ENCODE measurements at regions not wholly inside any gene's neighbourhood (a gene's known extent, or its start where the extent isn't known, plus 50 kb on each side); places are given as distances from the start of the nearest gene placed in this dataset.

DNA sequence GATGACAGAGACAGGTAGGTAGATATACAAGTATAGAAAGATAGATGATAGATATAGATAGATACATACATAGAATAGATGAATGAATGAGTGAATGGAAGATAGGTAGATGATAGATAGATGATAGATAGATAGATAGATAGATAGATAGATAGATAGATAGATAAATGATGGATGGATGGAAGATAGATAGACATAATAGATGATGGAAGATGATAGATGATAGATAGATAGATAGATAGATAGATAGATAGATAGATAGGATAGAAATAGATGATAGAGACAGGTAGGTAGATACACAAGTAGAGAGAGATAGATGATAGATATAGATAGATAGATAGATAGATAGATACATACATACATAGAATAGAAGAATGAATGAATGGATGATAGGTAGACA lies 510.1 kb upstream of the AUTS2 start:
- H3K36me3 Mint-ChIP-seq (ENCODE audit: unreplicated experiment), result no peaks in the 10 kb centered on the region
- H3K9me3 Mint-ChIP-seq (ENCODE audit: unreplicated experiment), result no peaks in the 10 kb centered on the region
- no peak overlapping the region for H3K4me3 Mint-ChIP-seq (ENCODE audit: unreplicated experiment)

DNA sequence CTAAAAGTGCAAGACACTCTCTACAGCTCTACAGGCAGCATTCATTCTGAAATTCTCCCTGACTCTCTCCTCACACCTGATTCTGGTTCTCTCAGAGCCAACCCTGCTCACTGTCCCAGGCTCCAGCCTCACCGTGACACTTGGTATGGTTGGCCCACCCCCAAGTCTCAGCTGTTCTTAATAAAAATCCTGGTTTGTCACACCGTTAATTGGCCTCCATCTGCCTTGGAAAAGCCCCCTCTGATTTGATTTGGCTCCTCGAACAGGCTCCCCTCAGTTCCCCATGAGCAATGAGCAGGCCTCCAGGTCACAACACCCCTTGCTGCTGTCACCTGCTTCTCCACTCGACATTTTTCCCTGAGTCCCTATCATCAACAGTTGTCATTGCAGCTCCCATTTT lies 507.3 kb upstream of the AUTS2 start:
- no peak overlapping the region for H3K4me3 Mint-ChIP-seq (ENCODE audit: unreplicated experiment)
- DNase-seq, result no peak
- H3K27ac Mint-ChIP-seq (ENCODE audit: unreplicated experiment), result no peak overlapping the region
- peaks cover 3% of the 10 kb centered on the region for H3K9me3 Mint-ChIP-seq (ENCODE audit: unreplicated experiment)
- H3K4me1 Mint-ChIP-seq (ENCODE audit: low read depth, unreplicated experiment), result no peaks in the 10 kb centered on the region
- peaks cover 10% of the 10 kb centered on the region for H3K36me3 Mint-ChIP-seq (ENCODE audit: unreplicated experiment)
- TF ChIP-seq, protein P1, sequence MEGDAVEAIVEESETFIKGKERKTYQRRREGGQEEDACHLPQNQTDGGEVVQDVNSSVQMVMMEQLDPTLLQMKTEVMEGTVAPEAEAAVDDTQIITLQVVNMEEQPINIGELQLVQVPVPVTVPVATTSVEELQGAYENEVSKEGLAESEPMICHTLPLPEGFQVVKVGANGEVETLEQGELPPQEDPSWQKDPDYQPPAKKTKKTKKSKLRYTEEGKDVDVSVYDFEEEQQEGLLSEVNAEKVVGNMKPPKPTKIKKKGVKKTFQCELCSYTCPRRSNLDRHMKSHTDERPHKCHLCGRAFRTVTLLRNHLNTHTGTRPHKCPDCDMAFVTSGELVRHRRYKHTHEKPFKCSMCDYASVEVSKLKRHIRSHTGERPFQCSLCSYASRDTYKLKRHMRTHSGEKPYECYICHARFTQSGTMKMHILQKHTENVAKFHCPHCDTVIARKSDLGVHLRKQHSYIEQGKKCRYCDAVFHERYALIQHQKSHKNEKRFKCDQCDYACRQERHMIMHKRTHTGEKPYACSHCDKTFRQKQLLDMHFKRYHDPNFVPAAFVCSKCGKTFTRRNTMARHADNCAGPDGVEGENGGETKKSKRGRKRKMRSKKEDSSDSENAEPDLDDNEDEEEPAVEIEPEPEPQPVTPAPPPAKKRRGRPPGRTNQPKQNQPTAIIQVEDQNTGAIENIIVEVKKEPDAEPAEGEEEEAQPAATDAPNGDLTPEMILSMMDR (IDR thresholded peaks at IDR 0.05; ENCODE audit: partially characterized antibody, unreplicated experiment), result no peak
- H3K27me3 Mint-ChIP-seq (ENCODE audit: unreplicated experiment), result no peaks in the 10 kb centered on the region

More for the DNA sequence above, 510.1 kb upstream of the AUTS2 start:
- TF ChIP-seq, protein P1 (IDR thresholded peaks at IDR 0.05; ENCODE audit: partially characterized antibody, unreplicated experiment), result no peak
- DNase-seq, result no peak
- Mint-ChIP-seq H3K27ac (ENCODE audit: unreplicated experiment) (no peak overlapping the region), H3K27me3 (ENCODE audit: unreplicated experiment) (no peaks in the 10 kb centered on the region), H3K4me1 (ENCODE audit: low read depth, unreplicated experiment) (no peaks in the 10 kb centered on the region)

DNA sequence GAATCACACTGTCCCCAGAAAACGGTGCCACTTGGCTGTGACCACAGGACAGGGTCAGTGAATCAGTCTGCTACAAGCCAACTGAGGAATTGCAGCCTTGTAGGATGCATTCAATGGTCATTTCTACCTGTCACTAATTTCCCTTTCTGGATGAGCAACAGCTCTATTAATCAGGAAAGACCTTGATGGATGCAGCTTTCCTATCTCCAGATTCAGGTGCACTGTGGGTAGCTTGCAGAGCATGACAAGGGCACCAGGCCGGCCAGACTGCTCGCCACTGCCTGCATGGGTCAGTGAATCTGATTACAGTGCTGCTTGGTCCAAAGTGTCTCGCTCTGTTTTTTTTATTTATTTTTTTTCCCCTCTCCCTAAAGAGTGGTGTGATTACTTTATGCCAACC lies 506.8 kb upstream of the AUTS2 start:
- Mint-ChIP-seq H3K36me3 (ENCODE audit: unreplicated experiment) (peaks cover 10% of the 10 kb centered on the region), H3K27ac (ENCODE audit: unreplicated experiment) (no peak overlapping the region), H3K27me3 (ENCODE audit: unreplicated experiment) (no peaks in the 10 kb centered on the region), H3K9me3 (ENCODE audit: unreplicated experiment) (peaks cover 3% of the 10 kb centered on the region), H3K4me3 (ENCODE audit: unreplicated experiment) (no peak overlapping the region), H3K4me1 (ENCODE audit: low read depth, unreplicated experiment) (no peaks in the 10 kb centered on the region)
- TF ChIP-seq, protein P1 (IDR thresholded peaks at IDR 0.05; ENCODE audit: partially characterized antibody, unreplicated experiment), result no peak
- DNase-seq, result no peak

DNA sequence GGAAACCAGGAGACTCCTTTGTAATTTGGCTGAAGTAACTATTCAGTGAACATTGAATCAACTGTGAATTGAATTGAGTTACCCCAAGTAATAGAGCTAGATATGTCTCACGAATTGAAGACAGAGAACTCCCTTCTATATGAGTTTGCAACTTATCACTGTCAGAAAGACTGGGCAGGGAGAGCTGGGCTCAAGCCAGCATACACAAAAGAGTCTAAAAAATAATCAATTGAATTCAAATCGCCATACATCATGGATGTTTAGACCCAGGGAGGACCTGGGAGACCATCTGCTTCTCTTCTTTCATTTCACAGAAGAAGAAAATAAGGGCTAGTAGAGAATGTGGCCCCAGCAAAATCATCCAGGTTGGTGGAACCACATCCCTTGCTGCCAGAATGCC lies 503.1 kb upstream of the AUTS2 start:
- DNase-seq, result no peak
- Mint-ChIP-seq H3K4me1 (ENCODE audit: low read depth, unreplicated experiment) (peaks cover 3% of the 10 kb centered on the region), H3K9me3 (ENCODE audit: unreplicated experiment) (peaks cover 3% of the 10 kb centered on the region), H3K4me3 (ENCODE audit: unreplicated experiment) (no peak overlapping the region), H3K27me3 (ENCODE audit: unreplicated experiment) (no peaks in the 10 kb centered on the region), H3K27ac (ENCODE audit: unreplicated experiment) (no peak overlapping the region), H3K36me3 (ENCODE audit: unreplicated experiment) (peaks cover 10% of the 10 kb centered on the region)
- TF ChIP-seq, protein P1 (IDR thresholded peaks at IDR 0.05; ENCODE audit: partially characterized antibody, unreplicated experiment), result no peak

DNA sequence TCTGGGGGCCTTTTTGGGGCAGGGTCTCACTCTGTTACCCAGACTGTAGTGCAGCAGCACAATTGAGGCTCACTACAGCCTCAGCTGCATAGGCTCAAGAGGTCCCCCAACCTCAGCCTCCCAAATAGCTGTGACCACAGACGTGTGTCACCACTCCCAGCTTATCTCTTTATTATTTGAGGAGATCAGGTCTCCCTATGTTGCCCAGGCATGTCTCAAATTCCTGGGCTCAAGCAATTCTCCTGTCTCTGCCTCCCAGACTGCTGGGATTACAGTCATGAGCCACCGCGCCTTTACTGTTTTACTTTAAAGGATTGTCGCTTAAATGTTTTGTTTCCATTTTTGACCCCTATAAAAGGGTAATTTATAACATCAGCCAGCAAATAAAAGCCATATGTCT lies 502.6 kb upstream of the AUTS2 start:
- Mint-ChIP-seq H3K27me3 (ENCODE audit: unreplicated experiment) (no peaks in the 10 kb centered on the region), H3K36me3 (ENCODE audit: unreplicated experiment) (peaks cover 10% of the 10 kb centered on the region)

More for the DNA sequence above, 502.6 kb upstream of the AUTS2 start:
- H3K4me1 Mint-ChIP-seq (ENCODE audit: low read depth, unreplicated experiment), result peaks cover 3% of the 10 kb centered on the region
- TF ChIP-seq, protein P1 (IDR thresholded peaks at IDR 0.05; ENCODE audit: partially characterized antibody, unreplicated experiment), result no peak
- H3K4me3 Mint-ChIP-seq (ENCODE audit: unreplicated experiment), result no peak overlapping the region
- H3K9me3 Mint-ChIP-seq (ENCODE audit: unreplicated experiment), result peaks cover 3% of the 10 kb centered on the region
- DNase-seq, result no peak
- no peak overlapping the region for H3K27ac Mint-ChIP-seq (ENCODE audit: unreplicated experiment)
